ENCODE measurements at regions not wholly inside any gene's neighbourhood (a gene's known extent, or its start where the extent isn't known, plus 50 kb on each side); places are given as distances from the start of the nearest gene placed in this dataset.
A peak's percentile ranks its signal among the peaks of the same experiment; 100 is the strongest.

DNA sequence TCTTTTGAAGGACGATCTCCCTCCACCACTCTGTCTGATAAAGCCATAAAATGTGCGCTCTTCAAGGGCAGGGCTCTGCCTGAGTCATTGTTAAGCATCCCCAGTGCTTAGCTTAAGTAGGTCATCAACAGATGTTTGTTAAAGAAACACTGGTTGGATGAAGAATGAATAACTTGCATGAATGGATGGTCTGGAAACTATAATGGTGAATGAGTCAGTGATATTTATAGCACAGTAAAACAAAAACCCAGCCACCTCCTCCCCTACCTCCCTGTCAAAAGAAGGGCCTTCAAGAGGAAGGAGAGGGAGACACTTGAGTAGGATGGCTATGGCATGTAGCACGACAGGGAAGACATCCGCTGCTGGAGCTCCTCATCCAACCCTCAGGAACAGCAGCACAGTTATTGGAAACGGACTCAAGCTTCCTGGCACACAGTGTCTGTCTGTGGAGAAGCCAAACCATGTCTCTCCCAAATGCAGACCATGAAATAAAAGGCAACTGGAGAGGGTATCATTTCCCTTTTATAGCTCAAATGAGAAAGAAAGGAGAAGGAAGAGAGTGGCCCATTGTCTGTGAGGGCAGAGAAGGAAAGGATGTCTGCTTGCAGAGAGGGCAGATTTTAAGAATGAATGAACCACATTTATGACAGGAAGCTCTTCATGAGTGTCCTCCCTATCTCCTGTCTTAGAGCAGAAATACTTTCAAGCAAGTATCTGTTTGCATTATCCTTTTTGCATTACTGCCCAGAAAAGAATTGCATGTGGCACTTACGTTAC lies 183.5 kb upstream of the UBL3 start:
- DNase-seq (ENCODE audit: low spot score) = peak; percentile 55
- no peak for FAIRE-seq

DNA sequence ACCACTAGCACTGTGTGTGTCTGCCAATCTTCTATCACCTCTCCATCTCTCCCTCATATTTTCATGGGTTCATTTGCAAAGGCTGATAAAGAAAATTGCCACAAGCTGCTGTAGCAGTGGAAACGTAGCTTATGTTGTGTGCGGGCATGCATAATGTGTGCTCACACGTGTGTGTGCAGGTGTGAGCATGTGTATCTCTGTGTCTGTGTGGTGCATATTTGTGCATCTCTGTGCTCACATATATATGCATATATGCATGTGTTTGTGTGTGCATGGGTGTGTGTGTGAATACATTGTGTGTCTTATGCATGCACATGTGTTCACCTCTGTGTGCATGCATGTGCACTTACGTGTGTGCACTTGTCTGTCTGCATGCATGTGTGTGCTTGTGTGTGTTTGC lies 181.8 kb upstream of the UBL3 start:
- FAIRE-seq (peak; percentile 86), DNase-seq (ENCODE audit: low spot score) (no peak)

DNA sequence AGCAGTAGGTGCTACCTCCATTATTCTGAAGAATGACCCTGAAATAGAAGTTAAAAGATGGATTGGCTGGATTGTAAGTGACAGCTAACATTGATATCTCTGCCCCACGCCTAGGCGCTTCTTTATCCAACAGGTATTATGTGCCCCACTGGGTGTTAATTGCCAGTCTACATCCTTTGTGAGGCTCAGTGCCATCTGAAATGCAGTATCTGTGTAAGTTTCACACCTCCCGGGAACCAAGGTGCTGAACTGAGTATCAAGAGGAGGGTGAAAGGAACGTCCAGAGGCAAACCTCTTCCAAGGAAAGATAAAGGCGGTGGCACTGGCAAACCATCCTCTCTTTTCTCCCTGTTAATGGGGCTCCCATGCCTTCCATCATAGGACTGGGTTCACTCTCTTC lies 181.1 kb upstream of the UBL3 start:
- DNase-seq (ENCODE audit: low spot score) (no peak), FAIRE-seq (no peak)

DNA sequence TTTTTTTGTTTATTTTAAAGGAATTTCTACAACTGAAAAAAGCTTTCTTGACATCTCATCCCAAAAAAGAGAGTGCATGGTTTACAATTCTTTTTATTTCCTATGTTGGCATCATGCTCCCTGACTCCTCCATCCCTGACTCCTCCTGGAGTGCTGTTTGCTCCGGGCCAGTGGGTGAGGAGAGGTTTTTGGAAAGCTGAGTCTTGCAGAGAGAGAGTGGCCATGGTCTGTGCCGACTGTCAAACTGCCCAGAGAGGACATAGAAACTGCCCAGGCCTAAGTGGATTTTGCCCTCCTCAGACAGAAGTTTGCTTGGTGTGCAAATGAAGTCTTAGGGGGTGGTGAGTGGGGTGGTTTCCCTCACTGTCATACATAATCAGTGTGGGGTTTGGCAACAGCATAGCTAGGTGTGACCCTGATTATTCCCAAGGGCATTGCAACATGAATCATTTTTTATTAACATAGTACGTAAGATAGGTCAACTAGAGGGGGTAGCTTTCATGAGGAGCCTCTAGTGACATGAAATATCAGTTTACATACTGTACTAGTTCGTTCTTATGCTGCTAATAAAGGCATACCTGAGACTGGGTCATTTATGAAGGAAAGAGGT lies 179.8 kb upstream of the UBL3 start:
- no peak for FAIRE-seq

DNA sequence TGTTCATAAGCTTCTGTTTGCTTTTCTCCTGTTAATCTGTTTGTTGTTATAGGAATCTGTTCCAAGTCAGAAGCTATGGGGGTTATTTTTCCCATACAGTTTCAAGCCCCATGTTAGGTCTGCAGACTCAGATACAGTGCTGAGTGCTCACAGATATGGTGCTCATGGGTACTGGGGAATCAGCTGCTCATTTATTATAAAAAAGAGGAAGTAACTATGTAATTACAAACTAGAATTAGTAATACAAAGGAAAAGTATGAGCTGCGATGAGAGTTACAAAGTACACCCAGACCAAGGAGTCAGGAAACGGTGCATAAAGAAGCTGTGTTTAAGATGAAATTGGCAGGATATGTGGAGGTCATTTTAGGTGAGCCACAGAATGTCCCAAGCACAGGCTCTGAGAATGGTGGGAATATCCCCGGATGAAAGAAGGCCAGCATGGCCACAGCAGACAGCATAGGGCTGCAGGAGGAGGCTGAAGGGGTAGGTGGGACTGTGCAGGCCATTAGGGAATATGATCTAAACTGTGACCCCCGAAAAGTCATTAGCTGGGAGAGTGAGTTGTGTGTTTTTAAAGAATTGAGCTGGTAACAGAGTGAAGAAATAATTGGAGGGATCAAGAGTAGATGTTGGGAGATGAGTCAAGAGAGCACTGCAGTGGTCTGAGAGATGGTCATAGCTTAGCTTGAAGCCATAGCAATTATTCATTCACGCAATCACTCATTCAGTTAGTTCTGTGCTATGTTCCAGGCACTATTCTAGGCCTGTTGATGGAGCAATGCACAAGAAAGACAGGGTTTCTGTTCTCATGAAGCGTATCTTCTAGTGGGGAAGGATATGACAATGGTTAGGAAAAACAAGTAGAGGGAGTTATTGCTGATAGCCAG lies 177.4 kb upstream of the UBL3 start:
- FAIRE-seq (no peak), DNase-seq (ENCODE audit: low spot score) (no peak)

More for the DNA sequence above, 179.8 kb upstream of the UBL3 start:
- DNase-seq (ENCODE audit: low spot score) = no peak

DNA sequence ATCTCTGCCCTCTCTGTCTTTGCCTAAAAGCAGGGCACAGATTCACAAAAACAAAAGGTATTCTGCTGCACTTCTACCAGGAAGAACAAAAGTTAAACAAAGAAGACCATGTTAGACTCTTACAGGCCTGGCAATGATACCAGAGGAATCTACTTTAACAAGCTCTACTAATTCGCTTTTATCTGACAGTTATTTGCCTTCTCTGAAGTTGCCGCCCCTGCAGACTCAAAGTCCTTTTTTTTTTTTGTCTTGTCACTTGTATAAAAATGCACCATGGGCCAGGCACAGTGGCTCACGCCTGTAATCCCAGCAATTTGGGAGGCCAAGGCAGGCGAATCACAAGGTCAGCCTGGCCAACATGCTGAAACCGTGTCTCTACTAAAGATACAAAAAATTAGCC lies 176.5 kb upstream of the UBL3 start:
- DNase-seq (ENCODE audit: low spot score) (no peak), FAIRE-seq (no peak)

DNA sequence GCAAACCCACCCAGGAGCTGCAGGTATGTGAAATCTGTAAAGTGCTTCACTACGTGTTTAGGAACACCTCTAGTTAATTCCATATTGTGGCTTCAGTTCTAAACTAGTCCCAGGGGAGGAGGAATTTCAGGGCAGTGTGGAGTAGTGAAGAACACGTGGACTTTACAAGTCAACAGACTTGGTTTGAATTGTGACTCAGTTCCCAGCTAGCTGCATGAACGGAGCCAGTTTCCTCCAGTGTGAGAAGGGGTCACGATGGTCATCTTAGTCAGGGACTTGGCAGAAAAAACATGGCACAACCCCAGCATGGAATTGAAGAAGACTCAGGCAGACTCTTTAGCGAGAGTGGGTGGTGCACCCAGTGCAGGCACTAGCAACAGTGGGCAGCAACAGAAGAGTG lies 175.7 kb upstream of the UBL3 start:
- DNase-seq (ENCODE audit: low spot score) = no peak
- FAIRE-seq = no peak

DNA sequence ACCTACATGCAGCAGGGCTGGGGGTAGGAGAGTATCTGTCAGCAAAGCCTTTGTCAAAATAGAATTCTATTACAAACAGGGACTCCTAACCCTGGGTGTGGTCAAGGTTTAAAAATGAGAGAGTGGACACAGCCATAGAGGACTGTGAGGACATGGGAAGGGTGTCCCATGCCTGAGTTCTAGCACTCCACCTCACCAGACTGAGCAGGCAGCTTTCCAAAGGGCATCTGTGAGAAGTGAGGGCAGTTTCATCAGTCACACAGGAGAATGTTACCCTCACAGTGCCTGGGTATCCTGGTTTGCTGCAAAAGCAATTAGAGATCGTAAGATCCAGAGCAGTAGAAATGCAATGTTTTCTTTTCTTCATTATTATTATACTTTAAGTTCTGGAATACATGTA lies 174.9 kb upstream of the UBL3 start:
- no peak for FAIRE-seq
- DNase-seq (ENCODE audit: low spot score) = no peak

DNA sequence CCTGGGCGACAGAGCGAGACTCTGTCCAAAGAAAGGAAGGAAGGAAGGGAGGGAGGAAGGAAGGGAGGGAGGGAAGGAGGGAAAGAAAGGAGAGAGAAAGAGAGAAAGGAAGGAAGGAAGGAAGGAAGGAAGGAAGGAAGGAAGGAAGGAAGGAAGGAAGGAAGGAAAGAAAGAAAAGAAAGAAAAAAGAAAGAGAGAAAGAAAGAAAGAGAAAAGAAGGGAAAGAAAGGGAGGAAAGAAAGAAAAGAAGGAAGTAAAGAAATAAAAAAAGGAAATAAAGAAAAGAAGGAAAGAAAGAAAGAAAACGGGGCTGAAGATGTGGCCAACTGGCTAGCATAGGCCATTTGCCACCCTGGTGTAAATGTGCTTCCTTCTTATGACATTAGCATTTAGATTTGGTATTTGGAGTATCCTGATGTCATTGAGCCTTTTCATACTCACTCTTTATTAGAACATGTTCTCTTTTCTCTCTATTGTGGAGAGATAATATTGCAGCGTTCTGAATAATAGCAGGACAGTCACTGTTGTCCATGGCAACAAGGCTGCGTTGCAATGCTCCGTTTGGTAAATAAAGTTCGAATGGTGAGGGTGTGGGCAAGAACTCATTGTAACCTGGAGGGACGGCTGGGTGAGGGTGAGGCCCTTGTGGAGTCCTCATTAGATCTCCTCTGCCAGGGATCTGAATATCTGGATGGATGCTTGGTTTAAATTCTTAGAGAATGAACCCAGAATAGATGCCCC lies 173.9 kb upstream of the UBL3 start:
- FAIRE-seq = no peak
- no peak for DNase-seq (ENCODE audit: low spot score)

DNA sequence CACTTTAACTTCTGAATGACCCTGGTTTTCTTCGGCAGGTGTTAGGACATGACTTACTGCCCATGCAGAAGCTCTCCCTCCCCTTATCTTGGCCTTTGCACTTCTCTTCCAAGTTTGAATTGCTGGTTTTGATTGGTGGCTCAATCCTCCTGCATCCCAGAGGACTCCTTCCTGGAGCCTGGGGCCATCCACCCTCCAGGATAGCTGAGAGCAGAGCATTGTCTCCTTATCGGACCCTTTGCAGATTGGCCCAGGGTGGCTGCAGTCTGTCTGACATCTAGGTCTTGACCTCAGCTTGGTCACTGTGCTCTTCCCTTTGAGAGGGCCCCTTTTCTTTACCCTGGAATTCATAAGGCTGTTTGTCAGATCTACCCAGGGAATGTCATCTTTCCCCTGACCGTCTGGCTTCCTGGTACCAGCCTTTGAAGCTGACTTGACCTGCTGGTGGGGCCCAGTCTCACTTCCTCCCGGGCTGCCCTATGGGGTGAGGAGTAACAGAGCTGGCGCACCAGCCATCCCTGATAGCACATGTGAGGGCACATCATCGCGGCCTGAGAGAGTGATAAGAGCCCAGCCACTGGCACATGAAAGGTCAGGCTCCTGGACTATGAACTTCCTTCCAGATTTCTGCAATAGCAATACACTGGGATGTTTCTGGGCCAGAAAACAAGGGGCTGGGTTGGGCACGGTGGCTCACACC lies 172.9 kb upstream of the UBL3 start:
- DNase-seq (ENCODE audit: low spot score) (no peak), FAIRE-seq (no peak)

DNA sequence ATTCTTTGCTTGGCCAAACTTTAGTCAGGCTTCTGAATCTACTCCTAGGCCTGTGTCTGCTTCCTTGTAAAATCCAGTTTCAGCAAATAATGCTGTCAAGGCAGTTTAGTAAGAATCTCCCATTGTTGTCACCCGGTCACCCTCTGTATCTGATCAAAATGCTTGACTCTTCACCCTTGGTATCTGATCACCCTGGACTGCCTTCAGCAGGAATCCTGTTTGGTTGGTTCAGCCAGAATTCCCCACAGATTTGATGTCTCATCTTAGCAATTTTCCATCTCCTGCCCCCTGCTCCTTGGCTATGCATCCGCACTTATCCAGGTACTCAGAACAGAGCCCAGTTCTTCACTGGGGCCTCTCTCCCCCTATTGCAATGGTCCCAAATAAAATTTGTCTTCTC lies 172.4 kb upstream of the UBL3 start:
- DNase-seq (ENCODE audit: low spot score) (no peak), FAIRE-seq (no peak)

DNA sequence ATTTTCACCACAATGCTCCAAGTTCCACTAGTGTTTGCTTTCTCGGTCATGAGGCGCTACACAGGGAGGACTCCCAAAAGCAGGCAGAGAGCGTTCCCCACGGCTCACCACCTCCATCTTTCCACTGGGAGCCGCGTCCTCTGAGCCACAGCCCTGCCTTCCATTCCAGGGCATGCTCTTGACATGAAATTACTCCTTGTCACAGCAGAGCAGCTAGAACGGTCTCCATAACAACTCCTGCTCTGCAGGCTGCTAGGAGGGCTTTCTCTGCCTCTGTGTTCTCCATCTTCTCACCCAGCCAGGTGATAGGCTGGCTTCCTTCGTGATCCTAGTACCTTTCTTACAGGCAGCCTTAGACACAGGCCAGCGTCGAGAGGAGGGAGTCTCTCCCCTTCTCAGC lies 171.8 kb upstream of the UBL3 start:
- DNase-seq (ENCODE audit: low spot score) = no peak
- no peak for FAIRE-seq

DNA sequence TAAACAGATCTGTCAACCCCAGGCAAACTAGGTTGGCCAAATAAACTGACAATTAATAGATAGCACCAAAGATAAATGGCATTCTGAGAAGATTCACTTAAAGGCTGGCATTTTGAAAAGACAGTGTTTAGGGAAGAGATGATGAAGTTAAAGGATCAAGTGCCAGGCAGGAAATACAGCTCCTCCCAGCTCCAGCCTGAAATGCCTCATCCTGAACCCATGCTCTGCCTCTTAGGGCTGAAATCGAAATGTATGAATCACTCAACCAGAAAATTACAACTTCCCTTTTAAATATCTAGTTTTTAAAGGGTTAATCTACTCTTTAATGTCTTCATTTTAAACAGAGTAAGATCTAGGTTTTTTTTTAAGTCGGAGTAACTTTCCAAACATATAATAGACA lies 171.2 kb upstream of the UBL3 start:
- DNase-seq (ENCODE audit: low spot score) (no peak), FAIRE-seq (no peak)

DNA sequence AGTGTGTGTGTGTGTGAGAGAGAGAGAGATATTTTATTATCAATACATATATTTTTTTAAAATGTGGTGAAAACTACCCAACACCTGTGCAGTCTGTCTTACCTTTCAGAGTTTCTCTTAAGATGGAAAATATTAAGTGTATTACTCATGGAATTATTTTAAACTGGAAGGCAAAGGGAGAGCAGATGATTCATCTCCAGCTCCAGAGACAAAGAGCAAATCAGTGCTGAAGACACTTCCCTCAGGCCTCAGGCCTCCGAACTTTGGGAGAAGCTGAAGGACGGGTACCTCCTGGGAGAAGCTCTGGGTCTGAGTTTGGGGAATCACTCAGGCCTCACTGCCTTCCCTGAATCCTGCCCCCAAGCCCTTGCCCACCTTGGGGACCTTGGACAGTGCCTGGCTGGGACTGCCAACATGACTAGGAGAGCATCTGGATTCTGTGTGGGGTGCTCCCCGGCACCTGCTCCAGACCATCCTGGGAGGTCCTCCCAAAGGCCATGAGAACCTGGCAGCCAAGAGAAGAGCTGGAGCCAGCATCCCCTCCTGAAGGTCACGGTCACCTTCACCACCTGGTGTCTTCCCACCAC lies 170.4 kb upstream of the UBL3 start:
- no peak for FAIRE-seq
- no peak for DNase-seq (ENCODE audit: low spot score)

DNA sequence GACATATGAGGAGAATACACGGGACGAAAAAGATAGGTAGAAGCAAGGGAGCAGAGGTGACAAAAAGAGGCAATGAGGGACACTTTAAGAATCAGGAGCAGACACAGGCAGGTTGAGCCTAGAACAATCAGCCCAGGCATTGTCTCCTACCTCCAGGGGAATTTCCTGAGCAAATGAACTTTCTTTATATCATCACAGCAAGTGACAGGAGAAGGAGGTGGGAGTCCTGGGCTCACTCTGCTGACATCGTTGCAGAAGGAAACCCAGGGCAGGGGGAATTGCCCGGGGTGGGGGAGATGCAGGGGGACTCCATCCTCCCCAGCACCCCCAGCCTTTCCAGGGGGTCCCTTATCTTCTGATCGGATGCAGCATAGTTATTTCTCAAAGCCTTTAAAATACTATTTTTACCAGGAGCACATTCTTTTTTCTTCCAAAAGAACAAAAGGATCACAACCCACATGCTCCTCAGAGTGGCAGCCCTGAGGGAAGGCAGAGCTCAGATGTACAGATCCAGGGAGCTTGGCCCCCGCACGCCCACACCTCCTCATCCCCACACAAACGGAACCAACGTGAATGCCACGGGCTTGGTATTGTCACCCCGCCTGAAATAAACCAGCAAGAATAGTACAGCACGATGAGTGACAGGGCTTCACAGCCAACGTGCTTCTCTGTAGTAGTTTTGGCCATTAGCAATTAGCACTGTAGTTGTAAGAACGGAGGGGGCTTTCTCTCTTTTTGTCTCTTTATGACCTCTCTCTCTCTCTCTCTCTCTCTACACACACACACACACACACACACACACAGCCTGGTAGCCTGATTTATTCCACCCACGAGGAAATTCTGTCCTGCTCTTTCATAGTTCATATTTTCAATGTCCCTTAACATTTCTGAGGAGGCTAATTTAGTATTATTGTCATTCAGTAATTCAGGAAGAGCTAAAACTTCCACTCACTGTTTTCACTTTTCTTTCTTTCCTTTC lies 169.5 kb upstream of the UBL3 start:
- DNase-seq (ENCODE audit: low spot score) = no peak
- no peak for FAIRE-seq

DNA sequence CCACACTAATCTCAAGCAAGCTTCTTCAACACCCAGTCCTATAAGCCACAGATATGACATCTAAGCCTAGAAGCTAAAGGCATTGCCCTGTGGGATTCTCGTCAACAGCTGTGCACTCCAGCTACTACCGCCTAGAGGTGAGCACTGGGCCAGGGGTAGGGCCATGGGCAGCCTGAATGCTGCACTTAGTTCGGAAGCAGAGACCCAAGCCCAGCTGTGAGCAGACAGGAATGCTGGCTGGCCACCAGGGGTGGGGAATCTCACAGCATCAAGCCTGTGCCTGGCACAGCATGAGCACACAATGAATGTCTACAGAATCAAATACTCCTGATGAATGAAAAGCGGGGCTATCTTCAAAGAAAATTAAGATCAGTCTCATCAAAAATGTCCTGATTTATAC lies 167.5 kb upstream of the UBL3 start:
- DNase-seq (ENCODE audit: low spot score) = no peak
- no peak for FAIRE-seq

DNA sequence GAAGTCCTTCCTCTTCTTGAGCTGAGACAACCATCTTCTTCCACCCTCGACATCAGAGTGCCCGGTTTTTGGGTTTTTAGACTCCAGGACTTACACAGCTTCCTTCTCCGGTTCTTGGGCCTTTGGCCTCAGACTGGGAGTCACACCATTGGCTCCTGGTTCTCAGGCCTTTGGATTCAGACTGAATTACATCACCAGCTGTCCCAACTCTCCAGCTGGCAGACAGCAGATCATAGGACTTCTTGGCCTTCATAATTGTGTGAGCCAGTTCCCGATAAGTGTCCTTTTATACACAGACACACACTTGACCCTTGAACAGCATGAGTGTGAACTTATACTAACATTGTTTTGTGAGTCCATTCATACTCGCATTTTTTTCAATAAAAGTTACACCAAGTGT lies 166.0 kb upstream of the UBL3 start:
- FAIRE-seq (no peak), DNase-seq (ENCODE audit: low spot score) (no peak)

DNA sequence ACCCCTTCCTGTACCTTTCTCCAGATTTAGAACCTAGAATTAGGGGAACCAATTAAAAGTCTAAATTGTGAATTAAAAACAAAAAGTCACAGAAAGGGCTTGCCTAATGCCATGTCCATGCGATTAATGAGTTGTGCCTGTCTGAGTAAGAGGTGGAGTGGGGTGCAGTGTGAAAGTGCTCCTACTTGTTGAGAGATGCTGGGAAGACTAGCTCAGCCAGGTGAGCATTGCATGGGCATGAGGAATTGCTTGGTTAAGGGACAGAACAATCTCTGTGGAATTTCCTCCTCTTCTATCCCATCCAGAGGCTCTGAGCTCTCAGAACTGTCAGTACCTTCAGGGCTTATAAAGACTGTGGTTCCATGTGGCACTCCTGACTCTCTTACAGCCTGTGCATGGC lies 159.0 kb upstream of the UBL3 start:
- DNase-seq (ENCODE audit: low spot score) (no peak), FAIRE-seq (no peak)

DNA sequence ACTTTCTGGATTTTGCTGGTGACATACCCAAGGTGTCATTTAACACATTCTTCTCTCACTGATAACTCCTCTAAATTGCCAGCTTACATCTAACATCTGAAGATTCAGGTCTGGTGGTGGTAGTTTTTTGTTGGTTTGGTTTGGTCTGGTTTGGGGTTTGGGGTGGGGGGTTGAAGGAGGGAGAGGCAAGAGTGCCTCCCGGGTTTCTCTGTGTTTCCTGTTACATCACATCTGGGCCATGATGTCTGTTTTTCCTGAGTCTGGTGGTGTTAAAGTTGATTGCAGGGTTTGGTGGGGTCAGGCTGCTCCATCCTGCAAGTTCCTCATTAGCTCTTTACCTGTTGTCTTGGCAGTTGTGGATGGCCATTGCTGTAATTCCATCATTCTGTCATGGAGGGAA lies 155.8 kb upstream of the UBL3 start:
- DNase-seq (ENCODE audit: low spot score) (no peak), FAIRE-seq (no peak)

DNA sequence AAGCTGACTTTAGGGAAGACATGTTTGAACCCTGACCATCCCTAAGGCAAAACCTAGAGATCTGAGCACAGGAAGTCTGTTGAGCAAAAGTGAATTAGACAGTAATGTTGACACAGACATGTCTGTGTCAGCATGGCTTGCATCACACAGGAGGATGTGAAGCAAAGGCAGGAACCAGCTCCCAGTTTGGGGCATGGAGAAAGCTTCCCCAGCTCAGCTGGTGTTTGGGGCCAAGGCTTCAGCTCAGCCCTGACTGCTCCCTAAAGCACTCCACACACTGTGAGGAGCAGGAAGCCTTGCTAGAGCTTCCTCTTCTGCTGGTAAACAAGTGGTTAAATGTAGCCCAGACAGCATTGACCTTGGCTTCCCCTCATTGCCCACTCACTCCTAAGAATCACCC lies 153.8 kb upstream of the UBL3 start:
- FAIRE-seq (no peak), DNase-seq (ENCODE audit: low spot score) (no peak)

All from urothelium cell line (cell line).